ENCODE measurements at regions not wholly inside any gene's neighbourhood (a gene's known extent, or its start where the extent isn't known, plus 50 kb on each side); places are given as distances from the start of the nearest gene placed in this dataset.

DNA sequence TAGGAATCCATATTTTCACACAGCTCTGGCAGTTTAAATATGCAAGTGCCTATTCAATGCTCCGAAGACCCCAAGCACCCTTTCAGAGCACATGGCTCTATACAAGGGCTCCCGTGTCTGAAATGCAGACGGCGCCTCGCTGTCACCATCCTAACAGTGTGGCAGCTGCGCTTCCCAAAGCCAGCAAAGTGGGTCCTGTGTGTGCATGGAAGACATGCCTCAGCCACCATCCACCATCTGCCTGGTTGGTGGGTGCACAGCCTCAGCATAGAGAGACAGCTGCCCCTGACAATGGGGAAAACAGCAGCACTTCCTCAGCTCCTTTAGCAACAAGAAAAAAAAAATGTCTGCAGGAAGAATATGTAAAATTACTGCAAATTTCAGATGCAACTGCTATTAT lies 218.1 kb downstream of the SP3 start:
- no peak for DNase-seq

DNA sequence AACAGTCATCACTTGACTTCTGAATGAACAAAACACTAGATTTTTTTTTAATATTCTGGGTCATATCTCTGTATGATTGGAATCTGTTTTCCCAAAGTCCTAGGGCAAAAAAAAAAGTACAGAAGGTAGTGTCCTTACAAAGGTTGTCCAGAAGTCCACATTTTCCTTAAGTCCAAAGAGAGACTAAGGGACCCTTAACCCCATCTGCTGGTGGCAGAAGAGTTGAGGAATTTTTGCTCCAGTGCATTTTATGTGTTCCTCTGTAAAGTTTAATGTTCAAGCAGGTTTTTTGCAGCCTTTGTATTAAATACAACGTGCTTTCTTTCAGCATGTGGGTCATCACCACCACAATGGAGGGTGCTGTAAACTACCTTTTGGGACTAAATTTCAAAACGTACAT lies 215.9 kb downstream of the SP3 start:
- DNase-seq, result no peak

DNA sequence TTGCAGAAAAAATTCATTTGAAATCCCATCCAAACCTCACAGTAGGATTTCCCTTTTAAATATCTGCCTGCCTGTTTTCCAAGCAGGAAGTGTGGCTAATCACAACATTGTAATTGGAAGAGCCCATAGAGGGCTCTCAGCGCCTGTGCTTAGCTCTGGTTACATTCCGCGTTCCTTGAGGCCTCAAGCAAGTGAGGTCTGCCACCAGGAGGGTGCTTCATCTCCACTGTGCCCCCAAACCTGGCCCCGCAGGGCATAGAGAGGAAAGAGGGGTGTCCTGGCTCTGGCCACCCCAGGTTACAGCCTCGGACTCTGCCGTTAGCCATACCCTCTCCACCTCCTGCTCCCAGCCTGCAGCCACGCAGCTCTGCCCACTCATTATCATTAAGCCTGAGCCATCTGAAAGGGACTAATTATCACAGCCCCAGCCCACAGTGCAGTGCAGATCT lies 214.8 kb downstream of the SP3 start:
- DNase-seq, result no peak

DNA sequence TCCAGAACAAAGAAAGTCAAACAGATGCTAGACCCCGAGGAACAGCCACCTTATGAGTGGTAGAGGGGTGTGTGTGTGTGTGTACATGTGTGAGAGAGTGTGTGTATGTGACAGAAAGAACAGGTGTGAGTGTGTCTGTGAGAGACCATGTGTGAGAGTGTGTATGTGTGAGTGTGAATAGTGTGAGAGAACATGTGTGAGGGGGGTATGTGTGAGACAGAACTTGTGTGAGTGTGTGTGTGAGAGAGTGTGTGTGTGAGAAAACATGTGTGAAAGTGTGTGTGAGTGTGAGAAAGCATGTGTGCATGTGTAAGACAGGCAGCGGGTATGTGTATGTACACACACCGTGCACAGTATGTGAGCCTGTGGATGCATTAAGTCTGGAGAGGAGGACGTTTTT lies 214.3 kb downstream of the SP3 start:
- DNase-seq, result no peak

DNA sequence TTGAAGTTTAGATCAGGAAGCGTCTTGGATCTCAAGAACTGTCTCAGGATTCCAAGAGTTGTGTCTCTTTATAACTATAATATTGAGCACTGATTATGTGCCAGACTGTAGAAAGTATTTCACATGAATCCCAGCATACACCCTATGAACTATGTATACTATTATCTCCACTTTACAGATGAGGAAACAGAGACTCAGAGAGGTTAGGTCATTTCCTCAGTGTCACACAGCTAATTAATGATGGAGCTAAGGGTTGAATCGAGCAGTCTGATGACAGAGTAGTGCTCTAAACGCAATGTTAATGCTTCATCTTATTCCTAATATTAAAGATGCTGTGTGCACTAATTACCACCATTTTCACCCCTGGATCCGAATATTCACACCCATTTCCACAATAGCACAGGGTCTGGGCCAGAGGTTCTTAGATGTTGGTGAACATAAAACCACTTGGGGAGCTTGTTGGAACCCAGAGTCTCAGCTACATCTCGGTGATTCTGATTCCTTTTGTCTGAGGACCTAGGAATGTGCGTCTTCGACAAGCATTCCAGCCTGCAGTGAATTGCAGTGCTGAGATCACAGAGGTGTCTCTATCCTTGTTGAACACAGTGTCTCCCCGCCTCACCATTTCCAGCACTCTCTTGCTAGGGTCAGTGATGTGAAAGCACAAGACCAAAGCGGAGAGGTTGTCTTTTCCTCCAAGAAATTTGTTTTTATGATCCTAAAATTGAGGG lies 213.8 kb downstream of the SP3 start:
- DNase-seq, result no peak

DNA sequence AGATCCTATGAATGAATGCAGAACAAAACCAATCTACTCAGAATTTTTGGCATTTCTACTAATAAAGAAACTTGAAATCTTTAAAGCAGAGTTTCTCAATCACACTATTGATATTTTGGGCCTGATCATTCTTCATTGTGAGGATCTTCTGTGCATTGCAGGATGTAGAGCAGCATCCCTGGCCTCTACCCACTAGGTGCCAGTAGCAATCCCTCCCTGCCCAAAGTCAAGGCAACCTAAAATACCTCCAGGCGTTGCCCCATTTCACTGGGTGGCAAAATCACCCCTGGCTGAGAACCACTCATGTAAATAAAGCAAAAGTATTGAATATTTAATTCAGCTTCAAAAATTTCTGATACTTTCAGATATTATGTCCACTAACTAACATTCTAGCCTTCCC lies 213.0 kb downstream of the SP3 start:
- DNase-seq, result no peak

DNA sequence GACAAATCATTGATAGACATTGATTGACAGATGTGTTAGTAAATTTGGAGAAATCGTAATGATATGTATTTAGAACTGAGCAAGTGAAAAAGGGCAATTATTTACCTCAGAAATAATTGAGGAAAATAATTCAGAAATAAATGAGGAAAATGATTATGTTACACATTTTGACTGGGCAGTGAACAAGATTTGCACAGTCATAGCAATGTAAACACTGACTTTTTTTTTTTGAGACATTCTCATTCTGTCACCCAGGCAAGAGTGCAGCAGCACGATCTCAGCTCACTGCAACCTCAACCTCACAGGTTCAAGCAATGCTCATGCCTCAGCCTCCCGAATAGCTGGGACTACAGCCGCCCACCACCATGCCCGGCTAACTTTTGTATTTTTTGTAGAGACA lies 211.7 kb downstream of the SP3 start:
- DNase-seq, result no peak

DNA sequence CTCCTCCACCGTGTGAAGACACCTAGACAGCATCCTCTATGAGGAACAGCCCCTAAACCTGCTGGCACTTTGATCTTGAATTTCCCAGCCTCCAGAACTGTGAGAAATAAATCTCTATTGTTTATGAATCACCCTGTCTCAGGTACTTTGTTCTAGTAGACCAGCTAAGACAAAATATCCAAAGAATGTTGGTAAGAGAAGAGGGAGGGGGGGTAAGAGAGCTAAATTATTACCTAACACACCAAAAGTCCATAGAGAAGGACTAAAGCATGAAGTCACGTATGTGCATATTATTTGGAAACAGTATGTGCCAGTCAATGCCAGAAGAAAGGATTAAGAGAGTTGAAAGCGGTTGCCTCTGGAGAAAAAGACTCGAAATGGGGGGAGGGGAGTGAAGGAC lies 211.0 kb downstream of the SP3 start:
- DNase-seq, result no peak

DNA sequence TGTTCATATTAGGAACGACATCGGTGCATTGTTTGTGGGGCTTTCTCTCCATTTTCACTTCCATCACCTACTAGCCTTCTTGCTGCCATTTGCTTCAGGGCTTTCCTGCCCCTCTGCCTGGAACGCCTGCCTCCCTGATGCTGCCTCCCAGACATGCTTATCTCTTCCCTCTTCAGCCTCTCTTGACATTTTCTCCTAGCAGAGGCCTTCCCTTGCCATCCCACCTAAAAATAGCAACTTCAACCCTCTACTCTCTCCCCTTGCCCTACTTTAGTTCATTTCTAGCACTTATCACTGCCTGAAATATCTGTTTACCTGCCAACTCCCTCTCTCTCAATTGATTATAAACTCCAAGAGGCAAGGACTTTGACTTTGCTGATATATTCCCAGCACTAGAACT lies 210.3 kb downstream of the SP3 start:
- no peak for DNase-seq

DNA sequence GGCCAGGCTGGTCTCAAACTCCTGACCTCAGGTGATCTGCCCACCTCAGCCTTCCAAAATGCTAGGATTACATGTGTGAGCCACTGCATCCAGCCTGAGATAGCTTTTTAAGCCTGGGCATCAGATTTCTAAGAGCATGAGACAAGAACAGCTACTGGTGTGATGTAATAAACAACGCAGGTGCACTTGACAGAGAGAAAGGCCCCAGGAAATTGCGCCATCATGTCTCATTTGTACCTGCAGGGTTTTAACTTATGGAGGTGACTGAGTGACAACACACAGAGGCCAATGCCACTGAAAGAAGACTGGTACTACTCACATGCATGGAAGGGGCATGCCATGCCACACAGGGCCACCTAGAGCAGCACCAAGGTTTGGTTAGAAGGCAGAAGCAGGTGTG lies 209.4 kb downstream of the SP3 start:
- no peak for DNase-seq

DNA sequence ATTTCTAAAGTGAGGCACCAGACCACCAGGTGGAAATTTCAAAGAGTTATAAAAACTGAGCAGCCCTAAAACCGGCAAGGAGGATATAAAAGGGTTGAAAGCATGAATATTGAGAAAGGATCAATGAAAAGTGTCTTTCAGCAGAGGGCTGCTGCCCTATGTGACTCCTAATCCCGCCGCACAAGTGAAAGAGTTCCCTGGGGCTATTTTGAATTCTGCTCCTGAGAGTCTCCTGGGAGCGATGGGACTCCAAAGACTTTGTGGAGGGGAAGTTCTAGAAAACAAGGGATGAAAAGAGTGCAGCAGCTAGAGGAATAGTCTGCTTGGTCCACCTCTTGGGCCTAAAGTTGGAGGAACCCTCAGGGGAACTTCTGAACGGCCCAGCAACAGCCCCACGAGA lies 205.2 kb downstream of the SP3 start:
- DNase-seq, result no peak

DNA sequence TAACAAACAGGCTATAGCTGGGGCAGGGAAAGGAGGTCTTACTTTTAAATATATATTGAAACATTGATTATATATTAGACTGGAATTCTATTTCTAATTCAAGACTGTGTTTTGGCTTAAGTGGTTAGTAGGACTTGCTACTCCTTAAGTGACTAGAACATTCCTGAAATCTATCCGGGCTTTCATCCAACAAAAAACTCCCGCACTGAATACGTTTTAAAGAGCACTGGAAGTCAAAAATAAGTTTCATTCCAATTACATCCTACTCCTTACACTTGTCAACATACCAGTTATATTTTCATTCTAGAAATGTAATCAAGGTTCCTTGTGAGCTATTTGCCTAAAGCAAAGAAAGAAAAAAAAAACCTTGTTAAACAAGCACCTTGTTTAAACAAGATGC lies 204.6 kb downstream of the SP3 start:
- no peak for DNase-seq

DNA sequence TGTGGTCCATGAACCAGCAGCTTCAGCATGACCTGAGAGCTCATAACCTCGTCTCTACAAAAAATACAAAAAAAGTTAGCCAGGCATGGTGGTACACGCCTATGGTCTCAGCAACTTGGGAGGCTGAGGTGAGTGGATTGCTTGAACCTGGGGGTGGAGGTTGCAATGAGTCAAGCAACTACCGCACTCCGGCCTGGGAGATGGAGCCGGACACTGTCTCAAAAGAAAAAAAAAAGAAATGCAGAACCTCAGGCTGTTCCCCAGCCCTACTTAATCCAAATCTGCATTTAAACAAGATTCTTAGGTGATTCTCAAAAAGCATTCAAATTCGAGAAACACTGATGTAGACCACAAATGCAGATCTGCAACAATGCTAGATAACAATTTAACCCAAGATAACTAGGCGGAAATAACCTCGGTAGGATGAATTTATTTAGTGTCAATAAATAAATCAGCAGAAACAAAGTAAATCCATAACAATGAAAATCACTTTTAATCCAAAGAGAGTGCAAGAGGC lies 203.5 kb downstream of the SP3 start:
- no peak for DNase-seq

DNA sequence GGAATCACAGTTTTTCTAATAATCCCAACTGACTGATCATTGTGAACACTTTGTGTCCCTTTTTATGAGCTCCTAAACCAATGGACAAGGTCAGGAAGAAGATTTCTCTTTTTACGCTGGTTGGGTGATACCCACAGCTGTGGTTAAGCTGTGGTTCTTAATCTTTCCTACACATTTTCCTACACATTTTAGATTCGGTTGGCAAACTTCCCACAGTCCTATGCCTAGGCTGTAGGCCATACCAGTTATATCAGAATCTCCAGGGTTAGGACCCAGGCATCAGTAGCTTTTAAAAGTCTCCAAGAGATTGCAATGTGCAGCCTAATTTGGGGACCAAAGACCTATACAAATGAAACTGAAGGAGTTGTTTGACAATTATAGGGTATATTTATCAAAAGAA lies 203.0 kb downstream of the SP3 start:
- DNase-seq, result no peak

DNA sequence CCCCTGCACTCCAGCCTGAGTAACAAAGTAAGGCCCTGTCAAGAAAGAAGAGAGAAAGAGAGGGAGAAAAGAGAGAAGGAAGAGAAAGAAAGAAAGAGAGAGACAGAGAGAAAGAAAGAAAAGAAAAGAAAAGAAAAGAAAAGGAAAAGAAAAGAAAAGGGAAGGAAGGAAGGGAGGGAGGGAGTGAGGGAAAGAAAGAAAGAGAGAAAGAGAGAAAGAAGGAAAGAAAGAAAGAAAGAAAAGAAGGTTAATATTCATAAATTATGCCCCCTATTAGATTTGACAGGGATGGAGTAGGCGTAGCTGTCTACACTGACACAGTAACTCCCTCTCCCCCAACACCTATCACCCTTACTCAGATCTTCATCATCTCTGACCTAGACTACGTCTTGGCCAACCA lies 202.3 kb downstream of the SP3 start:
- no peak for DNase-seq

DNA sequence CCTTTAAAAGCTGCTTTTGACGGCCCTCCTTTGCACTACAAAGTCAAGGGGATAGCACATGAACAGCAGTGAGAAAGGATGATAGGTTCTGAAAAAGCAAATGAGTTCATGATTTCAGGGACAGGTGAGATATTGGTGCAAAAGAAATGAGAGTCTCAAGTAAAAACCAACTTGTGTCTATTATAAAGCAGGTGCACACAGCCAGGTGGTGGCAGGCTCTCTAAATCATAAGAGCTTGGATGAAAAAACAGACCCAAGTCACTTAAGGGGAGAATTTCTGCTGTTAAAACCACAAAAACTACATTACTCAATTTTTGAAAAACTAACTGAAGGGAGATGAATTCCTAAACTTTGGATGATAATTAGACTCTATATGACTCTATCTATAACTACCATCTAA lies 201.5 kb downstream of the SP3 start:
- no peak for DNase-seq

DNA sequence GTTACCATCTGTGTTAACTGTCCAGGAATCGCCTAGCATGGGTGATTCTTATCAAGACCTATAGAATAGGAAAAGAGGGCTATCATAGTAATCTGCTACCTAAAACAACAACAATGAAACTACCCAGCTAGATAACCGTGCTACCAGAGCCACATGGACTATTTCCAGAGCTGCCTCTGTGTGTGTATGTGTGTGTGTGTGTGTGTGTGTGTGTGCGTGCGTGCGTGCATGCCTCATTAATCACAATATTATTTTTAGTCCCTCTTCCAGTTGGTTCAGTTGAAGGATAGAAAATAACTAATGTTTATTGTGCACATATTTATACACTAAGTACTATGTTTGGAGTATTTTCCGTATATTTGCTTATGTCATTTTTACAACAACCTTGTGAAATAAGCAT lies 201.1 kb downstream of the SP3 start:
- DNase-seq, result no peak

DNA sequence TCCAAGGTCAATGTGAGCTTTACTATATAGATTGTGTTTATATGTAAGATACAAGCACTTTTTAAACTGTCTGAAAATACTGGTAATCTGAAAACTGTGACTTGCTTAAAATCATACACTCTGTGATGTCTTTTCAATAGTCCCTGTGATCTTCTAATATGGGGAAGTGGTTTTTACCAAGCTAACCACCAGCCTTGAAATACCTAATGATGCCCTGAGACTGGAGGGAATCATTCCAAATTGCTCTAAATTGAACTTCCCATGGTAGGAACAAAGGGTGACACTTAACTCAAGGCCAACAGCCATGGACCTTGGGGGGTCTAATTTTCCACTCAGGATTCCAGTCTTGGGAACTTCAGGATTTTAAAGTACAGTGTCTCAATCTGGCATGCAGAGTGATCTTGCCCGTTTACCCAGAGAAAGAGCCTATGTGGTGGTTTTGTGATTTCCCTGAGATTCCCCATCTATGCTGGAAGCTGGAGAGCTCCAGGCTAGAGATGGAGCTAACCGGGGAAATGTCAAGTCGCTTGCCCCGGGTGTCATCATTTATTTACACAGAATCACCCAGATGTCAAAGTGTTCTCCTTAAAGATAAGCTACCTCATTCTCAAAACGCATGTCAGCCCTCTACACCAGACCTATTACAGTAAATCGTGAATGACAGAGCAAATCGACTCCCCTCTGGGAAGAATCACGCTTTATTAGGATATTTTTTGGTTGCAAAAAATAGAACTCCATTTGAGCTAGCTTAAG lies 198.5 kb downstream of the SP3 start:
- DNase-seq, result no peak

DNA sequence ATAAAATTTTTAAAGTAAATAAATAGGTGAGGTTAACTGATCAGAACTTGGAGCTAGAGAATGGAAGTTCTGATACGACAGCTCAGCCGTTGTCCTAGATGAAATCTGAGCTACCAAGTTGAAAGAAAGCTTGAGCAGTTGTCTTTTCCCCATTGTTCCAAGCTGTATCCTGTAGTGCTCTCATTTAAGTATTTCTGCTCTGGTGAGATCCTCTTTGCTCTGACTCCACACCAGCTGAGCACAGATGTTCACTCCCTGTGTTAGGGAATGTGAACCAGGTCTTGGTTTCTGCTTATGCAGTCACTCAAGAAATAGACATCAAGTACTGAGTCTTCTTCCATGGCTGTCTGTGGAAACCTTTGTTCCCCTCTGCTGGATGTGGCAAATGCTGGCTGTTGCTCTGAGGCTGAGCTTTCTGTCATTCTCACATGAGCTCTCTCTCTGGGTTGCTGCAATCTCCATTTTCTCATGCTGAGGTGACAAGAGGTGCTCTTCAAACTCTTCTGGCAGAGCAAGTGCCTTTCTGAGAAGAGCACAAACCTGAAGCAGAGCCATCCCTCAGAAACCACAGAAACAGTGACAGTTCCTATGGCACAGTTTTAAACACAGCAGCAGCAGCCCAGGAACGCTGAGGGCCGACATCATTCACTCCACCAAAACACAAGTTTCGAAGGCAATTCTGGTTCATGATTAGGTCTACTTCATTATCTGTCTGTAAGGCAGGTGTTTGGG lies 194.1 kb downstream of the SP3 start:
- DNase-seq, result no peak

DNA sequence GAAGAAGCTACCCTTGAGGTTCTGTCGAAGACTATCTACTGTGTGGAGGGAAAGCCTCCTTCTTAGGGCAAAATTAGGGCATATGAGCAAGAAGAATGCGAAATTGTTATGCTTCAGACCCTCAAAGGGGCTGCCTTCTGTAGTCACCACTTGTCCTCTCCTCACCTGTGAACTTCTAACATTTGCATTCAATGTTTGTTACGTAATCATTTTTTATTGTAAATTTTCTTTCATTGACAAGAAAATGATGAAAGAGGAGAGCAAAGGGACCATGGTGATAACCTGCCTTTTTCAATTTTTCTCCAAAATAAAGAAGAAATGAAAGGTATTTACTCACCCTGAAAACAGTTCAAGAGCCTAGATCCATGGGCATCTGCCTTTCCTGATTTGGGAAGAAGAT lies 193.0 kb downstream of the SP3 start:
- no peak for DNase-seq

DNA sequence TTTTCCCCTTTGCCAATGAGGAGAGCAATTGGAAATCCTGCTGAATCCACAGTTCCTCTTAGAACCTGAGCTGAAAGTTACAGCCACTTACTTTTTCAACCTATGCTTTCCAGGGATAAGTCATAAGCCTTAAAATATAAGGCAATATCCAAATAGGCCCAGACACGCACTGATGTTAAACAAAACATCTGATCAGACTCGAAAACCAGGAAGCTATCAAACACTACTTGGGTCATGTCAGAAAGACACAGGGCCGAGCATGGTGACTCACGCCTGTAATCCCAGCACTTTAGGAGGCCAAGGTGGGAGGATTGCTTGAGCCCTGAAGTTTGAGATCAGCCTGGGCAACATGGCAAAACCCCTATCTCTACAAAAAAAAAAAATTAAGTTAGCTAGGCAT lies 192.1 kb downstream of the SP3 start:
- DNase-seq, result no peak

DNA sequence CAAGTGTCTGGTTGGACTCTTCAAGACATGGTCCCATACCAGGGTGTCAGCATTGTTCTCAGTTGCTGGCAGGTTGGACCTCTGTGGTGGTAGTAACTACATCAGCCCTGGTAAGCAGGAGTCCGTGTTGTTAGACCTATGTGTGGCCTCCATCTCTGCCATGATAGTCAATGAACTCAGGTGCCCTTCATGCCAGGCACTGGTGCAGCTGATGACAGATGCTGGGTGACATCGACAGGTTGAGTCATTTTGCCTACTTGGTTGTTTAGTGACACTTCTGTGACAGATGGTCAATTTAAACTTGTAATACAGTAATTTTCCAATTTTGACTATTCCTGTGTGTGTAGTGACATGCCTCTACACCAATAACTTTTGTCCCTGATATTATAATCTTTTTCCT lies 189.7 kb downstream of the SP3 start:
- DNase-seq, result no peak

DNA sequence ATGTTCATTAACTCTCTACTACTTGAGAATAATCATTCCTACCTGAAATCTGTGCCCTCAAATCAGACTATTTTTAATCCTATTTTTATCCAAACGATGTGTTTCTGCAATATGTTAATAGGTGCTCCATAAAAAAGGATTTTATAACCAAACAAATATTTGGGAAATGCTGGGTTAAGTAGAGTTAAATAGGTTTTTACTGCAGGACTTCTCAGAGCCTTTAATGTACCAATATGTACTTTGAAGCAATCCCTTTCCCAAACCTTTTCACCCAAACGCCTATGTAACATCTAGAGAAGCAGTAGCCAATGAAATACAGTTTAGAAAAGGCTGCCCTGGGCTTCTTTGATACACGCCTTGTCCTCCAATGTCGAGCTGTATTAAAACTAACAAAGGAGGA lies 182.5 kb downstream of the SP3 start:
- DNase-seq, result no peak

DNA sequence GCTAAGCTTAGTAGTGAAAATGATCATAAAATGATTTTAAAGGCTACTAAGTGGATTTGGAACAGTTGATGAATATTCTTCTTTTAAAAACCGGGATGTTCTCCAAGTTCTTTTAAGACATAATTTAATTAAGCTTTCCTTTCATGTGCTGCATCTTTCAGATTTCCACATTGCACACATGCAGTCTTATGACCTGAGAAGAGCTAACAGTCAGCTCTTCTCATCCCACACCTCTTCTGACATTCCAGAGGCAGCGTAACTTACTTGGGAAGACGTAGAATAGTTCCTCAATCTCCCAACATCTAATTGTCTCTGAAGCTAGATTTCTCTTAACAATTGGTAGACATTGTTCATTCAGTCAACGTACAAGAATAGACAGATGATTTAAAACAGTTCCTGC lies 181.8 kb downstream of the SP3 start:
- no peak for DNase-seq

Measured in DMS 273 treated with DMSO at 0.1 percent for 48 hours (cell line).